Medulla oblongata (tissue), 1 donor: ENCODE measurements at regions not wholly inside any gene's neighbourhood (a gene's known extent, or its start where the extent isn't known, plus 50 kb on each side); places are given as distances from the start of the nearest gene placed in this dataset.

ENCODE experiments used
- DNase-seq: peaks from one replicate; pipeline ENCODE4 v3.0.0-alpha.2; 2015; ENCODE audit errors: extremely low spot score

DNA sequence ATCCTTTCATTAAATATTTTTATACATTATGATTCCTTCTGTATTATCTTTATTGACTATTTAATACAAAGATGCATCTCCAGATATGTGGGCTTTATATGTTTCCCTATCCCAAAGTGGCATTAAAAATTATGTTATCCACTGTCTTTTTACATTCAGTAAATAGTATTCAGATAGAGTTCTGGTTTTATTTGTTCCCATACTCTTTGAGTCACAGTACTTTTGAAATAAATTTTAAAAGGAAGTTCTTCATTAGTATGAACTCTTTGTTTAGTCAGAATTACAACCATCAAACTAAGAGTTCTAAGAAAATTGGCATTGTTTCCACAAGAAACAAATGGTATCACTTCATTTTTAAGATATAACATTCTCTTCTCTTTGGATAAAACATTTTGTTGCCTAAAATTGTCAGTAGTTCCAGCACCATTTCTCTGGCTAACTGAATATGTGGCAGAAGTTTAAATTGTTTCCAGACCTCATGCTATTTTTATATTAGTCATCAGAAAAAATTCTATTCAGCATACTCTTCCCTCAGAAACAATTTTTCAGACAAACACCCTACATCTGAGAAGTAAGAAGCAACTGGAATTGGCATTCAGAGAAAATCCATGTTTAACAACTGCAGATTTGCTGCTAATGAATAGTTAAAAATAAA, 88.5 kb upstream of the COL5A2 start:
- DNase-seq: no peak

DNA sequence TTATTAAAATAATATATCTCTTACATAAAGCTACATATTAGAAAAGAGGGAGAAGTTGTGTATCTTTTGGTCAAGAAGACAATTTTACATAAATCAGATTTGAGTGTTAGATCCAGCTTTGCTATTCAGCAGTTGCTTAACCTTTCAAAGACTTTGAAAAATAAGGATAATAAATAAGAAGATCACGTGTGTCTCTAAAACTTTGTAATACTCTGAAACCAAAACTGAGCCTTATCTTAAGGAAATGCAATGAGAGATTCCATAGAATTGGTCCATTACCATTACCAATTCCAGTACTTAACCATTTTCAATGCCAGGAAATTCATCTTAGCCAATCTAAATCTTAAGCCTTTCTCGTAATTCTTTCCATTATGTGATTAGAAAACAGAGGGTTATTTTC, 89.2 kb upstream of the COL5A2 start:
- DNase-seq: no peak

DNA sequence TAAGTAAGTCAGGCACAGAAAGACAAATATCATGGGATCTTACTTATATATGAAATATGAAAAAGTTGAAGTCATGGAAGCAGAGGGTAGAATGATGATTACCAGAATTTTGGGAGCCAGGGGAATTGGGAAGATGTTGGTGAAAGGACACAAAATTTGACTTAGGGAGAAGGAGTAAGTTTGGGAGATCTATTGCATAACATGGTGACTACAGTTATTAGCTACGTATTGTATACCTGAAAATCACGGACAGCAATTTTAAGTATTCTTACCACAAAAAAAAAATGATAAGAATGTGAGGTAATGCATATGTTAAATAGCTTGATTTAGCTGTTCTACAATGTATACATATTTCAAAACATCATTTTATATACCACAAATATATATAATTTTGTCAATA, 94.2 kb upstream of the COL5A2 start:
- DNase-seq: no peak

DNA sequence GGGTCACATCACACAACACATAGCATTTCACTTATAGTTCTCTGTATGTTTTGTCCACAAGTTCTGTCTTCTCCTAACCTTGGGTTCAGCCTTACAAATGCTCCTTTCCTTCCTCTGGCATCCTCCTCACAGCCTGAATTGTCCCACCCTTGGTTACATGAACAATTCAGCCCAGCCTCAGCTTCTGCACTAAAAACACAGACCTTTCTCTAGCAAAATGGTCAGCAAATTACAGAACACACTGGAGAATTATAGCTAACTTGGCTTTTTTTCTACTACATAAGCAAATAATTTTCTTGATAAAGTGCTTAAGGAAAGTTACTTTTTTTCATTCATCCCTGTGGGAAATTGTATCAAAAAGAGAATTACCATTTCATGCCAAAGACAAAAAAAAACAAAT, 94.8 kb upstream of the COL5A2 start:
- DNase-seq: no peak

DNA sequence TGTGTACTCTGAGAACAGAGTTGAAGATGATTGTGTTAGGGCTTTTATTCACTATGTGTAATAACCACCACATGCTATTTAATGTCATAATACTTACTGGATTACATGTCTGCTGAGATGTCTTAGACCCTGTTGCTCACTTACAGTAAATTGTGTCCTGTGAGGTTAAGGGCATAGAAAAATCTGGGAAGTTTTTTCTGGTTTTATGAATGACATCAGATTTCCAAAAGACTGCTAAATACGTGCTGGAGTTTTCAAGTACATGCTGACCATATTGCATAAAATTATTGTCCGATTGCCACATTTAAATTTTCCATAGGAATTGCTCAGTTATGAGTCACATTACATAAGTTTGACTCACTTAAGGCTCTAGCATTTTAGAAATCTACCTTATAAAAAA, 96.7 kb upstream of the COL5A2 start:
- no peak for DNase-seq

DNA sequence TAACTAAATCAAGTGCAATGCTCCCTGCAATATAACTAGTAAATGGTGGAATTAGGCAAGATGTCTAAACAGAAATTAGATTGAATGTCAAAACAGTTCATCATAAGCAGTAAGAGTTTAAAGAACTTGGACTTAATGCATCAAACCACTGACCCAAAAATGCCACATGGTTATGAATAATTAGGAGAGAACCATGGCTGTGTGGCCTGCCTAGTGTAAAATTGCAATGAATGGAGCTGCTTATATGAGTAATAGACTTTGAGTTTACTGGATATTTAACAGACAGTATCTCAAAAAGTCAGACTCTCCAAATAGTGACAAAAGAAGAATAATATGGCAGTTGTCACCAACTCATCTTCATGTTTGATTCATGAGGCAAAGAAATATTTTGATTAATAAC, 101.6 kb upstream of the COL5A2 start:
- DNase-seq: no peak

DNA sequence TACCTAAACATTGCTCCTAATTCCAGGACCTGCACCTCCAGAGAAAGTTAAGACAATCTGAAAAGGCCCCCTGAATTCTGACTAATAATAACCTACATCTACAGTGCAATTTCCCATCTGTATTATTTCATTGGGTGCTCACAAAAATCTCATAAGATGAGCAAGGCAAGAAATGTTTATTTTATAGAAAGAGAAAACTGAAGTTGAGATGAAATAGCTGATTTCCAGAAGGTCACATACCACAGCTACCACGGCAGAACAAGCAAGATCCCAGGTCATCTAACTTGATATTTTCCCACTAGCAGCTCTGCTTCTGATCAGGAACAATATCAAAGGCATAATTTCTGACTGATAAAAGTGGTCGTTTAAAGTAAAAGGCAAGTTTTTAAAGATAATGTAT, 105.8 kb upstream of the COL5A2 start:
- DNase-seq: no peak

DNA sequence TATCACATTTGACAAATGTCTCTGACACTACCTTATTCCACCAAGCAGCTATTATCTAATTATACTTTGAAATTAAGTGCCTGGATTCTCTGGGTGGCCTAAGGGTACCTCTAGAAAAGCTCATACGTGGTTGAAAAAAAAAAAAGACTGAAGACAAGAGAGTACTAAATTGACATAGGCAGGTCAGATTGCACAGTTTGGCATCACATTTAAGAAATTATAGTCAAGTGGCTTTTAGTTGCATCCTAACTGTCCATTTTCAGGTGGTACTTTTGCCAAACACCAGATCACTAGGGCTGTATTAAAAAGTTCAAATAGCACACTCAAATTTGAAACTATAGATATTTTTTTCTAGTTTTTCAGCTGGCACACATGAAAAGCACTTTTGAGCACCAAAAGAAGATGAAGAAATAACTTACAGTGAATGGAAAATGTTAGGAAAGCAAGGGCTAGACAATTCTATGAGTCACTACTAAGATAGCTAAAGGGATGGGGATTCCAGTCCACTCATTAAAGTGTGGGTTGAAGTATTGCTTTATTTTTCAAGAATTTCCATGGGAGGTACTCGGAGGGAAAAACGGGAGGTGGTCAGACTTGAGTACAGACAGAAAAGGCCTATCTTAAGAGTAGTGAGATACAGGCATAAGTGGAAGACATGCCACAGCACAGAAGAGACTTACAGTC, 106.5 kb upstream of the COL5A2 start:
- no peak for DNase-seq

DNA sequence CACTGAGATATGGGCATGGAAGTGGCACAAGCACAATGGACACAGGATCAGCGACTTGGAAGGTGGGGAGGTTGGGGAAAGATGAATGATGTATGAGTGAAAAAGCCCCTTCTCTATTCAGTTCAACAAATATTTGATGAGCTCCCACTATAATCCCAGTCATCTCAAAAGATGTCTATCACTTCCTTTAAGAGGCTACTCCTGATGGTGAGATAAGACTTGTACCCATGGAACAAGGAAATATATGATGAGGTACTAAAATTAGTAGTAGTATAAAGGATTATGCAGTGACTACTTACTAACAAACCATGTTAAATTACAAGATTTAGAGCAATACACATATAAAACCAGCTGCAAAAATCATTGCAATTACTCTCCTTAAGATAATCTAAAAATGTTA, 107.8 kb upstream of the COL5A2 start:
- DNase-seq: no peak

DNA sequence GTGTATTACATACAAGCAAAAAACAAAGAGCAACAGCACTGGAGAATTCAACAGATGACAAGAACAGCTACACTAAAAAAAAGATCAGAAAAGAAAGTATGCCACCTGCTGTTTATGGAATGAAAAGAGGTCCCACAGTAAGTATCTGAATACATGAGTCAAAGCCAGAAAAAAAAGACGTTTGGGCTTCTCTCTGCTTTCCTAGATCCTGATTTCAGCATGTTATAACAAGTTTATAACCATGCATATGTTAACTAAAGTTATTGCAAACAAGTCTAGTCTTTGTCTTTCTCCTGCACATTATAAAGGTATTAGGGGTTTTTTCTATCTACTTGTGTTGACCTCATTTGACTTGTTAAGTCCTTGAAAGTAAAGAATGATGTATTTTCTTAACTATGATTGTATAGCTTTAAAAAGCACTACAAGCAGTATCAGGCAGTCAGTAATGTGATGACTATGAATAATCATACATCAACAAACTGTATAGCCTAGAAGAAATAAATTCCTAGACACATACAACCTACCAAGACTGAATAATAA, 108.5 kb upstream of the COL5A2 start:
- DNase-seq: peak; percentile 30

DNA sequence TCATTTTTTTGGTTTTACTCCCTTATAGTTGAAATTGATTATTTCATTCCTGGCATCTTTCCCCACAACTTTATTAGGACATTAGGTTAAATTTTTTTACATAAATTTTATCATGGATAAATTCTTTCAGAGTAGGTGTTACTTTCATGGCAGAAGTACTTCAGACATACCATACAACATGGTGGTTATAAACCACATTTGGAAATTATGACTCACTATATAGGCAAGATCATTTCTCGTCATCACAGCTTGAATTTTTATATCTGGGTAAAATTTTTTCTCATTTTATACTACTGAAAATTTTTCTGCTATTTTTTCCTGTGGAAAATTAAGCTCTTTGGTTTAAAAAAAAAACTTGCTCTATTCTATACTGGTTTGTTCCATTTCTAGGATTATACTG, 111.9 kb upstream of the COL5A2 start:
- DNase-seq: no peak

DNA sequence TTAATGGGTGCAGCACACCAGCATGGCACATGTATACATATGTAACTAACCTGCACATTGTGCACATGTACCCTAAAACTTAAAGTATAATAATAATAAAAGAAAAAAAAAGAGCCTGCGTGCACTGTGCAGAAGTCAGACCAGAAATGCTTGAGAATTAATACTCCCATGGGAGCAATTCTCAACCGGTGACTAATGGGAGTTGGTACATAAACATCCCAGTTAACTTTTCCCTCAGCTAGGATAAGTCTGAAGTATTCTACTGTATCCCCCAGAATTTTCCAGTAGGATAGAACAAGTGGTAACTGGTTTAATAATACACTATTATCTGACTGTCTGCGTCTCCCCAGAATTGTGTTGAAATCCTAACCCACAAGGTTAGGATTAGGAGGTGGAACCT, 113.6 kb upstream of the COL5A2 start:
- no peak for DNase-seq

DNA sequence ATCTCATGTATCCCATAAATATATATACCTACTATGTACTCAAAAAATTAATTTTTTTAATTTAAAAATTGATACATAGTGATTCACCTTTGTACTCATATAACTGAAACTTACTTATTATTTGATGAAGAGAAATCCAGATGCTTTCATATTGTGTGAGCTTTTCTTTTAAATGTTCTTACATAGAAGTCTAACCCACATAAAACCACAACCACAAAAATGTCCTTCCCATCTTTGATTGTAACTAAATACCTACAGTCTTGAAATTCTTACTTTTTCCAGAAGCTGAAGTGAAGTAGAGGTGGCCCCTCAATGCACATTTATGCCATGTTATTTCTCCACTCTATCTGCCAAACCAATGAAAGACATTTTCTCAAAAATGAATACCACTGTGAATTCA, 117.9 kb upstream of the COL5A2 start:
- DNase-seq: no peak

DNA sequence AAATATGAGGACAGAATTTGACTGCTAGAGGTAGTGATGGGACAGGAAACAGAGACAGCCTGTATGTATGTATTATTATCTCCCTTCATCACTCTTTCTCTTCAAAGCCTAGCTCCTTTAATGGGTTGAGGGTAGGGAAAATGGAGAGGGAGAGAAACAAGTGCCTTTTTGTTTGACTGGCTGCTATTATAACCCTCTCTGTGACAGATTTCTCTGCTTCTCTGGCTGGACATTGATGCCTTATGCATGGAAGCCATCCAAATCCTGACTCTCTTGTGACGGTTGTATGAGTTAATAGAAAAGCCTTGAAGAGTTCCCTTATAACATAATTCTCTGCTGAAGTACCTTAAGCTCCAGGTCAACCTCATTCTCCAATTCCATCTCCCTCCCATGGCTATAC, 118.5 kb upstream of the COL5A2 start:
- peak; percentile 12 for DNase-seq

DNA sequence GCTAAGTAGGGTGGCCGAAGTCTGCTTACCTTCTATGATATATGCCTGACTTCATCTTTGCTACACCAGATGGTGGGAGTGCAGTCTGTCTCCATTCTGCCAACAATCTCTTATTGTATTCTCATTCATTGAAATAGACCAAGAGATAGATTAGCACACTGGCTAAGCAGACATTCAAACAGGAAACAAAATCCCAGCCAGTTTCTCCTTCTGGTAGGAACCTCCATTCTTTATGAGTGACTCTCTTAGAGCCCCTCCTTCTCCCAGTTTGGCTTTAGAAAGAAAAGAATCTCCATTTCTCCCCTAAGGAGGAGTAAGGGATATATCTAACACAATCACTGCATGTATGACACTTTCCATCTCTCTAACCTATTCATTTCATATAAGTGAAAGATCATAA, 118.9 kb upstream of the COL5A2 start:
- DNase-seq: no peak

DNA sequence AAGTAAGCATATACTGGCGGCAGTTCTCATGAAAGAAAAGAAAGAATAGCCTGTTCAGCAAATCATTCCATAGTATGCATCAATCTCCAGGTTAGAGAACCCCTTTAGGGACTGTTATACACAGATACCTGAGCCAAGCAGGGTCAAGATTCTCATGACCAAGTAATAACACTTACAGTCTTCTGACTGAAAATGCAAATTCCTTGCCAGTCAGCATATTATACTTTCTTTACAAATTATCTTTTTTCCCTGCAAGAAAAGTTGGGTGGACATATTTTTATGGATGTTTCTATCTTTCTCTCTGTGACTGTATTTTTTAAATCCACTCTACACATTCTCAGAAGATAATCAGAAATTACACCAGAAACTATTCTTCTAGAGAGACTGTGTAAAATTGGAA, 120.4 kb upstream of the COL5A2 start:
- DNase-seq: no peak

DNA sequence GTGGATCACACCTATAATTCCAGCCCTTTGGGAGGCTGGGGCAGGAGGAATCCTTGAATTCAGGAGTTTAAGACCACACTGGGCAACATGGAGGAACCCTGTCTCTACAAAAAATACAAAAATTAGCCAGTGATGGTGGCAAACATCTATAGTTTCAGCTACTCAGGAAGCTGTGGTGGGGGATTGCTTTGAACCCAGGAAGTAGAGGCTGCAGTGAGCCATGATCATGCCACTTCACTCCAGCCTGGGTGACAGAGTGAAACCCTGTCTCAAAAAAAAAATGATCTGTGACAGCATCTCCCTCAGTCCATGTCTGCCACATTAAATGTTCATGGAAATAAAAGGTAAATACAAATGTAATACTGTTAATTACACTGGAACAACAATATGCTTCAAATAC, 121.4 kb upstream of the COL5A2 start:
- DNase-seq: no peak

DNA sequence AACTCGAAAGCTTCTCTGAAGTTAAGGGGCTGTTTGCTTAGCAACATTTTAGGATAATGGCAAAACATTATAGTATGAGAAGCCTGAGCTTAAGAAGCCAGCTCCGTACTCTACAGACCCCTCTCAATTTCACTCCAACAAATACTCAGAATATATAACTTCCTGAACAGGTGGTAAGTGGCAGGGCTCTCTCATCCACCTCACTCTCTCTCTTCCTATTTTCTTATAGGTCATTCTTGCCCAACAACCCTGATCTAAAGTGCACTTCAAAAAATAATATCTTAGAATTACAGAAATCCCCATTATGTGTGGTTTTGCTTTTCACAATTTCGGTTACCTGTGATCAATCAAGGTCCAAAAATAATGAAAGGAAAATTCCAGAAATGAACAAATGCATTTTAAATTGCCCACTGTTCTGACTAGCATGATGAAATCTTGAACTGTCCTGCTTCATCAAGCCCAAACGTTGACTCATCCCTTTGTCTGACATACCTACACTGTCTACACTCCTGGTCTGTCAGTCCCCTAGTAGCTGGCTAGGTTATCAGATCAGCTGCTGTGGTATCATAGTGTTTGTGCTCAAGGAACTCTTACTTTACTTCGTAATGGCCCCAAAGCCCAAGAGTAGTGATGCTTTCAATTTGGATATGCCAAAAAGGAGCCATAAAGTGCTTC, 122.8 kb upstream of the COL5A2 start:
- DNase-seq: no peak

DNA sequence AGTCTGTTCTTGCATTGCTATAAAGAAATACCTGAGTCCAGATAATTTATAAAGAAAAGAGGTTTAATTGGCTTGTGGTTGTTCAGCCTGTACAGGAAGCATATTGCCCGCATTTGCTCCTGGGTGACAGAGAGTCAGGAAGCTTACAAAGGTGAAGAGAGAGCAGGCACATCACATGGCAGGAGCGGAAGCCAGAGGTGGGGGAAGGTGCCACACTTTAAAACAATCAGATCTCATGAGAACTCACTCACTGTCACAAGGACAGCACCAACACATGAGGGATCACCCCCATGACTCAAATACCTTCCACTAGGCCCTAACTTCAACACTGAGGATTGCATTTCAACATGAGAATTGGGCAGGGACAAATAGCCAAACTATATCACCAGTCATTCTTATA, 124.8 kb upstream of the COL5A2 start:
- no peak for DNase-seq

DNA sequence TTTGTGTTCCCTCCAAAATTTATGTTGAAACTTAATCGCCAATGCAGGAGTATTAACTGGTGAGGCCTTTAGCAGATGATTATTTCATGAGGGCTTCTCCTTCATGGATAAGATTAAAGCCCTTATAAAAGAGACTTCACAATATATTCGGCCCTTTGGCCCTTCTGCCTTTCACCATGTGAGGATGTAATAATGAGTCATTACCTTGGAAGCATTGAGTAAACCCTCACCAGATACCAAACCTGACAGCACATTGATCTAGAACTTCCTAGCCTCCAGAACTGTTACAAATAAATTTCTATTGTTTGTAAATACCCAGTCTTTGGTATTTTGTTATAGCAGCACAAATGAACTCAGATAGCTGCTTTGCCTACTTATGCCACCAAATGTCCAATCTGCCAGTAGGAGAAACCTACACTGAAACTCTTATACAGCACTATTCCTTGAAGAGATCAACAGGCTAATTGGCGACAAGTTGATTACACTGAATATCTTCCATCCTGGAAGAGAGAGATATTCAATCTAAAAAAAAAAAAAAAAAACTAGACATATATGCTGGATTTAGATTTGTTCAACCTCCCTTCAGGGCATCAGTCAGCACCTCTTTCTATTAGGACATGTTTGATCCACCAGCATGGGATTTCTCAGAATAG, 125.9 kb upstream of the COL5A2 start:
- no peak for DNase-seq

DNA sequence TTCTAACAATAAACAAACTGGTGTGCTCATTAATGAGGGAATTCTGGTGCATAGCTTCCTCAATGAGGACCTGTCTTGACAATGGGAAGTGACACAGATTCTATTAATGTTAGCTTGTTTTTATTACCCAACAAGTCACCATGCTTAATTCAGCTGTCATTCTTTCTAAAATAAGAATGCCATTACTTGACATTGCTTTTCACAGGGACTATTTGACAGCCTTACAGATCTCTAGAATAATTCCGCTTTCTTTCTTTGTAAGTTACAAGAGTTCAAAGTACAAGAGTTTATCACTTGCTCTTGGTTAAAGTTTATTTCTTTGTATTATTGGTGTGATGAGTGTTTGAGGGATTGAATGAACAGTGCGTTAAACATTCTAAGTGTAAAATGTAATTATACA, 127.0 kb upstream of the COL5A2 start:
- DNase-seq: no peak

DNA sequence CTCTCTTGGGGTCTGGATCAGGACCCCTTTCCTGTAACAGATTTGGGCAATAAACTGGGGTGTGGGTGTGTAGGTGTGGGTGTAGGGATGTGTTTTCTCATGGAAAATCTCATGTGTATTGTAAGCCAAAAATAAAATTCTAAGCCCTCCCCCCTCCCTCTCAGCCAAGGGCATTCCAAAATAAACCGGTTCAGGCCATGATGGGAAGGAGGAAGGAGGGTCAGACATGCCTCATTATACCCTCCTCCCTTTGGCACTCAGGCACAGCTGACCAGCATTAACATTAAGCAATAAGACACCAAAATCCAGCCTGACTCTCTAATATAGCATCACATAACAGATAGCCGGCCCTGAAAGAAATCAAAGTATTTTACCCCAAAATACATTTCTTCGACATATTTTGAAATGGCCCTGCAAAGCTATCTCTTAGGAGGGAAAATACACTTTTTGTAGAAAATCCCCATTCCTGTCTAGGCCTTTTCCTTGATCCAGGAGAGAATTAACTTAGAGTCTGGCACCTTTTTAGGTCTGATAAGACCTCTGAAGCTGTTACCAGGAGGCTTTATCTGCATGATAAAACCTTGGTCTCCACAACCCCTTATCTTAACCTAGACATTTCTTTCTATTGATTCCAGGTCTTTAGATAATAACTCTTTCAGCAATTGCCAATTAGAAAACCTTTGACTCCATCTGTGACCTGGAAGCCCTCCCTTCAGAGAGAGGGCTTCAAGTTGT, 128.7 kb upstream of the COL5A2 start:
- DNase-seq: no peak
